ENCODE measurements at regions not wholly inside any gene's neighbourhood (a gene's known extent, or its start where the extent isn't known, plus 50 kb on each side); places are given as distances from the start of the nearest gene placed in this dataset.

DNA sequence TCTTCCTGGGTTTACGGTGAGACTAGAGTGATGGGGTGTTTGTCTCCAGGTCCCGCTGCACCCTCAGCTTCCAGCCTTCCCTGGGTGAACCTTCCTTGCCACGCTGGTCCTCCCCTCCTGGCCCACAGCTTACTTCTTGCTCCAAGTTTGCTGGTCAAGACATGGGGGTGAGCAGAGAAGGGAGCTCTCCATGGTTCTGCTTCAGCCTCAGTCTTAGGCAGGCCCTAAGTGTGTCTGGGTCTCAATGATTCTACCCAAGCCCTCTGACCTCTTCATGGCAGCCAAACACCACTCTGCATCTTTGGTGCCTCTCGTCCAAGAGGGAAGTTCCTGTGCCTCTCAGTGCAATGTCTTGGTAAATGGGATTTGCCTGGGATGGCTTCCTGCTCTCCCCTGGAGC is 356.5 kb upstream of the KLF6 start:
- H2BK15ac ChIP-seq (ENCODE audit: low read depth, low read length) = no peak overlapping the region
- H3T11ph ChIP-seq (ENCODE audit: low read length) = no peak overlapping the region
- H2AK5ac ChIP-seq (ENCODE audit: insufficient read length, low read length) = no peak overlapping the region
- H3K27ac ChIP-seq (ENCODE audit: insufficient read length, low read depth, low read length) = no peak overlapping the region
- H3K4me2 ChIP-seq (ENCODE audit: insufficient read depth, insufficient read length, low read length) = no peak overlapping the region
- DNase-seq = peak; percentile 40
- H3K18ac ChIP-seq (ENCODE audit: insufficient read length, low read depth, low read length) = no peak overlapping the region
- H2BK20ac ChIP-seq (ENCODE audit: low read depth, low read length, poor library complexity, severe bottlenecking) = no peak overlapping the region
- Mint-ChIP-seq H3K27me3 (ENCODE audit: low read depth) (no peaks in the 10 kb centered on the region; the same call in 1 of the 2 replicates), H3K4me3 (no peak overlapping the region), H3K4me1 (peaks cover 5% of the 10 kb centered on the region in 2 experiments), H3K27ac (no peak overlapping the region), H3K36me3 (ENCODE audit: insufficient read depth in 1 of 3, low read depth in 3 of 3) (peaks cover 12 to 25% (median 13%) of the 10 kb centered on the region in 3 experiments), H3K9me3 (peaks cover 28 to 29% of the 10 kb centered on the region in 2 experiments)
- H4K91ac ChIP-seq (ENCODE audit: insufficient read length, low read depth, low read length) = no peak overlapping the region
- no peak overlapping the region for H2BK120ac ChIP-seq (ENCODE audit: low read depth, low read length, poor library complexity, severe bottlenecking)
- H4K20me1 ChIP-seq (ENCODE audit: control insufficient read depth, insufficient read depth, insufficient read length) = no peaks in the 10 kb centered on the region
- no peak overlapping the region for H3K9ac ChIP-seq (ENCODE audit: extremely low read depth, insufficient read length, low read length)
- H2AFZ ChIP-seq (ENCODE audit: low read length) = no peak overlapping the region
- H3K4ac ChIP-seq (ENCODE audit: low read depth, low read length) = no peak overlapping the region
- no peak overlapping the region for H4K5ac ChIP-seq (ENCODE audit: insufficient read length, low read depth, low read length)
- H2BK12ac ChIP-seq (ENCODE audit: insufficient read length, low read depth, low read length) = no peak overlapping the region
- no peak overlapping the region for H2BK5ac ChIP-seq (ENCODE audit: insufficient read length, low read length)
- H3K79me1 ChIP-seq (ENCODE audit: insufficient read depth, low read depth, low read length, poor library complexity, severe bottlenecking) = no peaks in the 10 kb centered on the region
- no peaks in the 10 kb centered on the region for H3K23me2 ChIP-seq (ENCODE audit: insufficient read length, low read depth, low read length, poor library complexity, severe bottlenecking)
- no CpG with 5 or more reads among the region's 4 CpGs for WGBS (ENCODE audit: extremely low coverage, insufficient read length, low lambda C conversion rate)
- no peak overlapping the region for H3K14ac ChIP-seq (ENCODE audit: insufficient read depth, low read length)
- H3K23ac ChIP-seq (ENCODE audit: insufficient read length, low read depth, low read length) = no peak overlapping the region
- no peaks in the 10 kb centered on the region for H3K79me2 ChIP-seq (ENCODE audit: insufficient read depth, low read length)
- TF ChIP-seq, protein P1, sequence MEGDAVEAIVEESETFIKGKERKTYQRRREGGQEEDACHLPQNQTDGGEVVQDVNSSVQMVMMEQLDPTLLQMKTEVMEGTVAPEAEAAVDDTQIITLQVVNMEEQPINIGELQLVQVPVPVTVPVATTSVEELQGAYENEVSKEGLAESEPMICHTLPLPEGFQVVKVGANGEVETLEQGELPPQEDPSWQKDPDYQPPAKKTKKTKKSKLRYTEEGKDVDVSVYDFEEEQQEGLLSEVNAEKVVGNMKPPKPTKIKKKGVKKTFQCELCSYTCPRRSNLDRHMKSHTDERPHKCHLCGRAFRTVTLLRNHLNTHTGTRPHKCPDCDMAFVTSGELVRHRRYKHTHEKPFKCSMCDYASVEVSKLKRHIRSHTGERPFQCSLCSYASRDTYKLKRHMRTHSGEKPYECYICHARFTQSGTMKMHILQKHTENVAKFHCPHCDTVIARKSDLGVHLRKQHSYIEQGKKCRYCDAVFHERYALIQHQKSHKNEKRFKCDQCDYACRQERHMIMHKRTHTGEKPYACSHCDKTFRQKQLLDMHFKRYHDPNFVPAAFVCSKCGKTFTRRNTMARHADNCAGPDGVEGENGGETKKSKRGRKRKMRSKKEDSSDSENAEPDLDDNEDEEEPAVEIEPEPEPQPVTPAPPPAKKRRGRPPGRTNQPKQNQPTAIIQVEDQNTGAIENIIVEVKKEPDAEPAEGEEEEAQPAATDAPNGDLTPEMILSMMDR (conservative IDR thresholded peaks at IDR 0.05) = no peak
- H4K8ac ChIP-seq (replicated peaks; ENCODE audit: insufficient read length, low read depth, low read length) = no peak overlapping the region
- no peaks in the 10 kb centered on the region for H3K9me3 ChIP-seq (ENCODE audit: control insufficient read depth, low read depth, low read length)
- no peaks in the 10 kb centered on the region for H3K4me1 ChIP-seq (ENCODE audit: insufficient read depth, low read length)
- H3K27me3 ChIP-seq (ENCODE audit: insufficient read depth, low read length) = no peaks in the 10 kb centered on the region
- no peak overlapping the region for H3K56ac ChIP-seq (ENCODE audit: insufficient read length, low read depth, low read length)
